DND-41 (cell line): ENCODE measurements at regions not wholly inside any gene's neighbourhood (a gene's known extent, or its start where the extent isn't known, plus 50 kb on each side); places are given as distances from the start of the nearest gene placed in this dataset.

ENCODE experiments used
- ATAC-seq: fragments of 200-7000 bp; cut with Tn5 transposase; 3 replicates; pipeline ENCODE4 v1.9.1; 2021; ENCODE audit warnings: low read depth; ENCODE audit not compliant: insufficient read depth
- DNase-seq: peaks from one replicate; pipeline ENCODE4 v3.0.0-alpha.2; 2020
- H2AFZ ChIP-seq: 2 replicates; pipeline ENCODE4 v1.6.0; 2012; ENCODE audit warnings: low read depth, low read length
- H3K27ac ChIP-seq: 2 replicates; pipeline ENCODE4 v1.5.1; 2012; ENCODE audit warnings: low read length, inconsistent platforms
- H3K27me3 ChIP-seq: fragments of 200-600 bp; sonication (generic); 2 replicates; pipeline ENCODE4 v1.6.0; 2012; ENCODE audit warnings: low read length, mild to moderate bottlenecking, inconsistent platforms; ENCODE audit not compliant: insufficient read depth, poor library complexity
- H3K36me3 ChIP-seq: 2 replicates; pipeline ENCODE4 v1.5.1; 2012; ENCODE audit warnings: low read length, inconsistent platforms; ENCODE audit not compliant: insufficient read depth
- H3K4me1 ChIP-seq: 2 replicates; pipeline ENCODE4 v1.5.1; 2012; ENCODE audit warnings: mild to moderate bottlenecking, low read length; ENCODE audit not compliant: insufficient read depth
- H3K4me2 ChIP-seq: 2 replicates; pipeline ENCODE4 v1.6.0; 2012; ENCODE audit warnings: mild to moderate bottlenecking, moderate library complexity, low read length, inconsistent platforms; ENCODE audit not compliant: insufficient read depth
- H3K4me3 ChIP-seq, 2 experiments: fragments of 200-600 bp in 1 of 2; shearing (Covaris generic) in 1 of 2; 2 replicates each; pipeline ENCODE4 v1.5.1; 2012 to 2016; ENCODE audit warnings: inconsistent platforms in 2 of 2, low read length in 2 of 2, mild to moderate bottlenecking in 2 of 2, low read depth in 1 of 2, moderate library complexity in 1 of 2
- H3K79me2 ChIP-seq: 2 replicates; pipeline ENCODE4 v1.6.0; 2012; ENCODE audit warnings: low read length, inconsistent platforms; ENCODE audit not compliant: insufficient read depth
- H3K9ac ChIP-seq: 2 replicates; pipeline ENCODE4 v1.6.0; 2012; ENCODE audit warnings: low read depth, mild to moderate bottlenecking, inconsistent platforms, low read length, moderate library complexity
- H3K9me3 ChIP-seq: 2 replicates; pipeline ENCODE4 v1.5.1; 2012; ENCODE audit warnings: low read length, moderate library complexity, mild to moderate bottlenecking, inconsistent platforms; ENCODE audit not compliant: insufficient read depth, severe bottlenecking
- H4K20me1 ChIP-seq: 2 replicates; pipeline ENCODE4 v1.6.0; 2012; ENCODE audit warnings: low read length; ENCODE audit not compliant: insufficient read depth
- EZH2 ChIP-seq: IDR thresholded peaks from 3 replicates; pipeline ENCODE4 v1.6.1; 2012; ENCODE audit warnings: borderline replicate concordance, low read depth, mild to moderate bottlenecking, moderate library complexity, low read length, inconsistent platforms; ENCODE audit not compliant: severe bottlenecking
- TF ChIP-seq, protein P1 (sequence below): IDR thresholded peaks from 2 replicates; pipeline ENCODE4 v1.5.1; 2012; ENCODE audit warnings: borderline replicate concordance, low read length, moderate library complexity, mild to moderate bottlenecking; ENCODE audit not compliant: poor library complexity, severe bottlenecking; ENCODE audit errors: extremely low read depth

DNA sequence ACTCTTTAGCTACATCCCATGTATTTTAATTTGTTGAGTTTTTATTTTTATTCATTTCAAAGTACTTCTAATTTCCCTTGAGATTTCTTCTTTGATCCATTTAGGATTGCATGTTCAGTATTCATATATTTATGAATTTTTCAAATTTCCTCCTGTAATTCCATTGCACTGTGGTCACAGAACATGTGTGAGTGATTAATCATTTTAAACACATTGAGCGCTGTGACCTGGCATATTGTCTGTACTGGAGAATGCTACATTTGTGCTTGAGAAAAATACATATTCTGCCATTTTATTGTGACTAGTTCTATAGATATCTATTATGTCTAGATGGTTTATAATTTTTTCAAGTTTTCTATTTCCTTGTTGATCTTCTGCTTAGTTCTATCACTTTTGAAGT, 353.7 kb downstream of the RAD51AP2 start:
- Histone ChIP-seq H3K36me3 (no peaks in the 10 kb centered on the region), H2AFZ (no peak overlapping the region), H3K27me3 (no peaks in the 10 kb centered on the region), H3K4me3 (no peak overlapping the region), H4K20me1 (no peaks in the 10 kb centered on the region), H3K4me2 (no peak overlapping the region), H3K9me3 (no peaks in the 10 kb centered on the region), H3K4me1 (no peaks in the 10 kb centered on the region), H3K9ac (no peak overlapping the region), H3K27ac (no peak overlapping the region), H3K79me2 (no peaks in the 10 kb centered on the region)
- DNase-seq (no peak), ATAC-seq (no peak)
- TF ChIP-seq, protein P1, sequence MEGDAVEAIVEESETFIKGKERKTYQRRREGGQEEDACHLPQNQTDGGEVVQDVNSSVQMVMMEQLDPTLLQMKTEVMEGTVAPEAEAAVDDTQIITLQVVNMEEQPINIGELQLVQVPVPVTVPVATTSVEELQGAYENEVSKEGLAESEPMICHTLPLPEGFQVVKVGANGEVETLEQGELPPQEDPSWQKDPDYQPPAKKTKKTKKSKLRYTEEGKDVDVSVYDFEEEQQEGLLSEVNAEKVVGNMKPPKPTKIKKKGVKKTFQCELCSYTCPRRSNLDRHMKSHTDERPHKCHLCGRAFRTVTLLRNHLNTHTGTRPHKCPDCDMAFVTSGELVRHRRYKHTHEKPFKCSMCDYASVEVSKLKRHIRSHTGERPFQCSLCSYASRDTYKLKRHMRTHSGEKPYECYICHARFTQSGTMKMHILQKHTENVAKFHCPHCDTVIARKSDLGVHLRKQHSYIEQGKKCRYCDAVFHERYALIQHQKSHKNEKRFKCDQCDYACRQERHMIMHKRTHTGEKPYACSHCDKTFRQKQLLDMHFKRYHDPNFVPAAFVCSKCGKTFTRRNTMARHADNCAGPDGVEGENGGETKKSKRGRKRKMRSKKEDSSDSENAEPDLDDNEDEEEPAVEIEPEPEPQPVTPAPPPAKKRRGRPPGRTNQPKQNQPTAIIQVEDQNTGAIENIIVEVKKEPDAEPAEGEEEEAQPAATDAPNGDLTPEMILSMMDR: no peak
- no peak for TF ChIP-seq EZH2

GRCh38 chr2:17163638-17164037, 354.6 kb downstream of the RAD51AP2 start:
- H3K4me3 ChIP-seq: no peak overlapping the region
- no peak for DNase-seq
- H3K36me3 ChIP-seq: no peaks in the 10 kb centered on the region
- H3K4me1 ChIP-seq: no peaks in the 10 kb centered on the region
- TF ChIP-seq EZH2: no peak
- TF ChIP-seq, protein P1: no peak
- H3K27me3 ChIP-seq: no peaks in the 10 kb centered on the region
- no peaks in the 10 kb centered on the region for H3K79me2 ChIP-seq
- no peaks in the 10 kb centered on the region for H3K9me3 ChIP-seq
- H2AFZ ChIP-seq: no peak overlapping the region
- no peaks in the 10 kb centered on the region for H4K20me1 ChIP-seq
- no peak overlapping the region for H3K27ac ChIP-seq
- no peak overlapping the region for H3K9ac ChIP-seq
- no peak for ATAC-seq
- no peak overlapping the region for H3K4me2 ChIP-seq

GRCh38 chr2:17162713-17163112, 355.5 kb downstream of the RAD51AP2 start:
- no peak overlapping the region for H2AFZ ChIP-seq
- ATAC-seq (no peak), DNase-seq (no peak)
- no peaks in the 10 kb centered on the region for H3K79me2 ChIP-seq
- no peaks in the 10 kb centered on the region for H4K20me1 ChIP-seq
- H3K4me1 ChIP-seq: no peaks in the 10 kb centered on the region
- TF ChIP-seq EZH2: no peak
- TF ChIP-seq, protein P1: no peak
- no peaks in the 10 kb centered on the region for H3K9me3 ChIP-seq
- no peak overlapping the region for H3K4me2 ChIP-seq
- H3K27ac ChIP-seq: no peak overlapping the region
- no peaks in the 10 kb centered on the region for H3K36me3 ChIP-seq
- no peaks in the 10 kb centered on the region for H3K27me3 ChIP-seq
- H3K9ac ChIP-seq: no peak overlapping the region
- no peak overlapping the region for H3K4me3 ChIP-seq

DNA sequence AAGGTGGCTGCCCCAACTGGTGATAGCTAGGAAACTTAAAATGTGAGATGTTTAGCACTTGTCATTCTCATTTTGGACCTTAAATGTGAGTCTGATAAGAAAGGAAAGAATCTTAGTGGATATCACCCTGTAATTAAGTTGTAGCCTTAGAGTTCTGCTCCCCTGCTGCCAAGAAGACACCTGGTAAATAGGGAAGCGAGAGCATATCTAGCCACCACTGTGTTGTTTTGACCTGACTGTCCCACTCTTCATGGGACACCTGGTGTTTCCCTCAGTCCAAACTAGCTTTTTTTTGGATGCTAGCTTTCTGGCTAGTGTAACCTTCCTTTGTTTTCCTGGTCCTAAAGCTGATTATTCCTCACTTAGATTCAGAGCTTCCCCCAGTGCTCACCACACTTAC, 357.6 kb downstream of the RAD51AP2 start:
- Histone ChIP-seq H3K9ac (no peak overlapping the region), H3K4me3 (no peak overlapping the region), H3K4me1 (no peaks in the 10 kb centered on the region), H3K9me3 (no peaks in the 10 kb centered on the region), H3K79me2 (no peaks in the 10 kb centered on the region), H3K27me3 (no peaks in the 10 kb centered on the region), H4K20me1 (no peaks in the 10 kb centered on the region), H3K27ac (no peak overlapping the region), H3K4me2 (no peak overlapping the region), H2AFZ (no peak overlapping the region), H3K36me3 (no peaks in the 10 kb centered on the region)
- no peak for TF ChIP-seq EZH2
- TF ChIP-seq, protein P1: no peak
- no peak for ATAC-seq
- DNase-seq: no peak
